Liver (tissue), 3 donors: ENCODE measurements at regions not wholly inside any gene's neighbourhood (a gene's known extent, or its start where the extent isn't known, plus 50 kb on each side); places are given as distances from the start of the nearest gene placed in this dataset.

Experiments
- EGR1 ChIP-seq, 2 donors: IDR thresholded peaks; 2 replicates each; pipeline ENCODE4 v1.6.1; 2016 to 2018; ENCODE audit warnings: antibody characterized with exemption in 2 of 2, low read depth in 2 of 2
- GABPA ChIP-seq, 2 donors: IDR thresholded peaks in 1 of 2; conservative IDR thresholded peaks in 1 of 2; 2 replicates each; pipeline ENCODE4 v1.6.1; 2016; ENCODE audit warnings: antibody characterized with exemption in 2 of 2, mild to moderate bottlenecking in 1 of 2, moderate library complexity in 1 of 2
- JUND ChIP-seq, 2 donors: IDR thresholded peaks; 2 replicates each; pipeline ENCODE4 v1.6.1; 2016; ENCODE audit warnings: antibody characterized with exemption in 2 of 2
- NR2F2 ChIP-seq: IDR thresholded peaks from 2 replicates; pipeline ENCODE4 v1.6.1; 2016; ENCODE audit warnings: antibody characterized with exemption
- SP1 ChIP-seq: IDR thresholded peaks from 2 replicates; pipeline ENCODE4 v1.6.1; 2018; ENCODE audit warnings: antibody characterized with exemption, mild to moderate bottlenecking
- TAF1 ChIP-seq: conservative IDR thresholded peaks from 2 replicates; pipeline ENCODE4 v1.6.1; 2016; ENCODE audit warnings: antibody characterized with exemption, mild to moderate bottlenecking
- YY1 ChIP-seq: IDR thresholded peaks from 2 replicates; pipeline ENCODE4 v1.6.1; 2016; ENCODE audit warnings: antibody characterized with exemption, mild to moderate bottlenecking
- TF ChIP-seq, protein P1 (sequence below): fragments of 150-350 bp; IDR thresholded peaks from 2 replicates; pipeline ENCODE4 v1.5.1; 2017; ENCODE audit warnings: improper control_type of control experiment, low read depth, low read length; ENCODE audit not compliant: missing input control
- TF ChIP-seq, protein P2 (sequence below): IDR thresholded peaks from 2 replicates; pipeline ENCODE4 v1.6.1; 2016; ENCODE audit warnings: antibody characterized with exemption, mild to moderate bottlenecking
- TF ChIP-seq, protein P3 (sequence below): IDR thresholded peaks from 2 replicates; pipeline ENCODE4 v1.6.1; 2016; ENCODE audit warnings: antibody characterized with exemption
- TF ChIP-seq, protein P4 (sequence below): IDR thresholded peaks from 2 replicates; pipeline ENCODE4 v1.6.1; 2016; ENCODE audit warnings: antibody characterized with exemption
- donor health status: healthy.
- donor health status: healthy.

DNA sequence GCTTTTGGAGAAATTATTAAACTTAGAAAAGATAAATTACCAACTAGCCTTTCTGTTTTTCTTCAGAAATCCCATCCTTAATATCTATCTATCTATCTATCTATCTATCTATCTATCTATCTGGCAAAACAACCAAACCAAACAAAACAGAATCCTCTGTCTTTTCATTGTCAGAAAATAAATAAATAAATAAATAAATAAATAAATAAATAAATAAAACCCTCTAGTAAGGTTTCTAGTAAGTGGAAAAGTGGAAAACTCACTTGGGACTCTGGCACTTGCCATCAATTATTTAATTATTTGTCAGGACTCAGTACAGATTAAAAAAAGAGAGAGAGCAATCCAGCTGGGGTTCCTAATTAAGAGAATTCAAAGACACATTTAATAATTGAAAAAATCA lies 556.2 kb upstream of the CHORDC1 start:
- no peak for TF ChIP-seq JUND (IDR thresholded peaks at IDR 0.05)
- TF ChIP-seq, protein P1, sequence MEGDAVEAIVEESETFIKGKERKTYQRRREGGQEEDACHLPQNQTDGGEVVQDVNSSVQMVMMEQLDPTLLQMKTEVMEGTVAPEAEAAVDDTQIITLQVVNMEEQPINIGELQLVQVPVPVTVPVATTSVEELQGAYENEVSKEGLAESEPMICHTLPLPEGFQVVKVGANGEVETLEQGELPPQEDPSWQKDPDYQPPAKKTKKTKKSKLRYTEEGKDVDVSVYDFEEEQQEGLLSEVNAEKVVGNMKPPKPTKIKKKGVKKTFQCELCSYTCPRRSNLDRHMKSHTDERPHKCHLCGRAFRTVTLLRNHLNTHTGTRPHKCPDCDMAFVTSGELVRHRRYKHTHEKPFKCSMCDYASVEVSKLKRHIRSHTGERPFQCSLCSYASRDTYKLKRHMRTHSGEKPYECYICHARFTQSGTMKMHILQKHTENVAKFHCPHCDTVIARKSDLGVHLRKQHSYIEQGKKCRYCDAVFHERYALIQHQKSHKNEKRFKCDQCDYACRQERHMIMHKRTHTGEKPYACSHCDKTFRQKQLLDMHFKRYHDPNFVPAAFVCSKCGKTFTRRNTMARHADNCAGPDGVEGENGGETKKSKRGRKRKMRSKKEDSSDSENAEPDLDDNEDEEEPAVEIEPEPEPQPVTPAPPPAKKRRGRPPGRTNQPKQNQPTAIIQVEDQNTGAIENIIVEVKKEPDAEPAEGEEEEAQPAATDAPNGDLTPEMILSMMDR: no peak
- no peak for TF ChIP-seq SP1
- TF ChIP-seq, protein P2, sequence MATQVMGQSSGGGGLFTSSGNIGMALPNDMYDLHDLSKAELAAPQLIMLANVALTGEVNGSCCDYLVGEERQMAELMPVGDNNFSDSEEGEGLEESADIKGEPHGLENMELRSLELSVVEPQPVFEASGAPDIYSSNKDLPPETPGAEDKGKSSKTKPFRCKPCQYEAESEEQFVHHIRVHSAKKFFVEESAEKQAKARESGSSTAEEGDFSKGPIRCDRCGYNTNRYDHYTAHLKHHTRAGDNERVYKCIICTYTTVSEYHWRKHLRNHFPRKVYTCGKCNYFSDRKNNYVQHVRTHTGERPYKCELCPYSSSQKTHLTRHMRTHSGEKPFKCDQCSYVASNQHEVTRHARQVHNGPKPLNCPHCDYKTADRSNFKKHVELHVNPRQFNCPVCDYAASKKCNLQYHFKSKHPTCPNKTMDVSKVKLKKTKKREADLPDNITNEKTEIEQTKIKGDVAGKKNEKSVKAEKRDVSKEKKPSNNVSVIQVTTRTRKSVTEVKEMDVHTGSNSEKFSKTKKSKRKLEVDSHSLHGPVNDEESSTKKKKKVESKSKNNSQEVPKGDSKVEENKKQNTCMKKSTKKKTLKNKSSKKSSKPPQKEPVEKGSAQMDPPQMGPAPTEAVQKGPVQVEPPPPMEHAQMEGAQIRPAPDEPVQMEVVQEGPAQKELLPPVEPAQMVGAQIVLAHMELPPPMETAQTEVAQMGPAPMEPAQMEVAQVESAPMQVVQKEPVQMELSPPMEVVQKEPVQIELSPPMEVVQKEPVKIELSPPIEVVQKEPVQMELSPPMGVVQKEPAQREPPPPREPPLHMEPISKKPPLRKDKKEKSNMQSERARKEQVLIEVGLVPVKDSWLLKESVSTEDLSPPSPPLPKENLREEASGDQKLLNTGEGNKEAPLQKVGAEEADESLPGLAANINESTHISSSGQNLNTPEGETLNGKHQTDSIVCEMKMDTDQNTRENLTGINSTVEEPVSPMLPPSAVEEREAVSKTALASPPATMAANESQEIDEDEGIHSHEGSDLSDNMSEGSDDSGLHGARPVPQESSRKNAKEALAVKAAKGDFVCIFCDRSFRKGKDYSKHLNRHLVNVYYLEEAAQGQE: no peak
- no peak for TF ChIP-seq YY1
- no peak for TF ChIP-seq GABPA (IDR thresholded peaks at IDR 0.05 in 1 of 2, conservative IDR thresholded peaks at IDR 0.05 in 1 of 2)
- no peak for TF ChIP-seq NR2F2
- TF ChIP-seq, protein P3, sequence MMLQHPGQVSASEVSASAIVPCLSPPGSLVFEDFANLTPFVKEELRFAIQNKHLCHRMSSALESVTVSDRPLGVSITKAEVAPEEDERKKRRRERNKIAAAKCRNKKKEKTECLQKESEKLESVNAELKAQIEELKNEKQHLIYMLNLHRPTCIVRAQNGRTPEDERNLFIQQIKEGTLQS: no peak
- TF ChIP-seq, protein P4, sequence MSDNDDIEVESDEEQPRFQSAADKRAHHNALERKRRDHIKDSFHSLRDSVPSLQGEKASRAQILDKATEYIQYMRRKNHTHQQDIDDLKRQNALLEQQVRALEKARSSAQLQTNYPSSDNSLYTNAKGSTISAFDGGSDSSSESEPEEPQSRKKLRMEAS: no peak
- TF ChIP-seq EGR1 (IDR thresholded peaks at IDR 0.05; ENCODE audit: low read depth in 2 of 2): no peak
- TF ChIP-seq TAF1: no peak
